ENCODE measurements at regions not wholly inside any gene's neighbourhood (a gene's known extent, or its start where the extent isn't known, plus 50 kb on each side); places are given as distances from the start of the nearest gene placed in this dataset.

GRCh38 chr5:110321117-110321516 lies 405.4 kb downstream of the TMEM232 start:
- no peak for TF ChIP-seq CTCF (IDR thresholded peaks at IDR 0.05)
- TF ChIP-seq POLR2A (IDR thresholded peaks at IDR 0.05), result no peak
